ENCODE measurements at regions not wholly inside any gene's neighbourhood (a gene's known extent, or its start where the extent isn't known, plus 50 kb on each side); places are given as distances from the start of the nearest gene placed in this dataset.

GRCh38 chr15:97346221-97346620, 614.3 kb upstream of the ARRDC4 start:
- TF ChIP-seq CTCF (IDR thresholded peaks at IDR 0.05; ENCODE audit: low read depth, low read length, poor library complexity, severe bottlenecking) (no peak), EZH2phosphoT487 (IDR thresholded peaks at IDR 0.05; ENCODE audit: borderline replicate concordance, low read length) (no peak)
